GM06990 (cell line): ENCODE measurements at regions not wholly inside any gene's neighbourhood (a gene's known extent, or its start where the extent isn't known, plus 50 kb on each side); places are given as distances from the start of the nearest gene placed in this dataset.

ENCODE experiments used
- DNase-seq: peaks from one replicate; pipeline ENCODE4 v3.0.0-alpha.2; 2011; ENCODE audit not compliant: insufficient read length; ENCODE audit errors: extremely low read depth
- H3K27me3 ChIP-seq: replicated peaks from 2 replicates; pipeline ENCODE4 v1.6.0; 2011; ENCODE audit warnings: low read length; ENCODE audit not compliant: control insufficient read depth, insufficient read depth
- H3K36me3 ChIP-seq: 2 replicates; pipeline ENCODE4 v1.5.1; 2011; ENCODE audit warnings: low read length; ENCODE audit not compliant: control insufficient read depth, insufficient read depth
- H3K4me3 ChIP-seq: replicated peaks from 2 replicates; pipeline ENCODE4 v1.5.1; 2011; ENCODE audit warnings: low read depth, mild to moderate bottlenecking, control low read depth, low read length
- CTCF ChIP-seq: IDR thresholded peaks from 2 replicates; pipeline ENCODE4 v1.5.1; 2011; ENCODE audit warnings: low read length, control low read depth, mild to moderate bottlenecking, inconsistent platforms; ENCODE audit not compliant: insufficient read depth, poor library complexity, severe bottlenecking

GRCh38 chr14:30214461-30215090 lies 286.9 kb upstream of the PRKD1 start:
- no peaks in the 10 kb centered on the region for H3K27me3 ChIP-seq
- peak; percentile 43 for TF ChIP-seq CTCF
- no peak for DNase-seq
- H3K36me3 ChIP-seq = no peaks in the 10 kb centered on the region
- H3K4me3 ChIP-seq = no peak overlapping the region

- DNase-seq = no peak
- H3K27me3 ChIP-seq = no peaks in the 10 kb centered on the region
- no peak overlapping the region for H3K4me3 ChIP-seq
- TF ChIP-seq CTCF = no peak
- no peaks in the 10 kb centered on the region for H3K36me3 ChIP-seq
Observed at GRCh38 chr14:30218907-30219306, 291.3 kb upstream of the PRKD1 start.

- Histone ChIP-seq H3K27me3 (no peaks in the 10 kb centered on the region), H3K4me3 (no peak overlapping the region), H3K36me3 (no peaks in the 10 kb centered on the region)
- TF ChIP-seq CTCF = no peak
- no peak for DNase-seq
Observed at GRCh38 chr14:30221546-30221945, 293.9 kb upstream of the PRKD1 start.

GRCh38 chr14:30223385-30223785 lies 295.7 kb upstream of the PRKD1 start:
- Histone ChIP-seq H3K36me3 (no peaks in the 10 kb centered on the region), H3K27me3 (no peaks in the 10 kb centered on the region), H3K4me3 (no peak overlapping the region)
- no peak for TF ChIP-seq CTCF
- no peak for DNase-seq

GRCh38 chr14:30223966-30224365 lies 296.3 kb upstream of the PRKD1 start:
- Histone ChIP-seq H3K36me3 (no peaks in the 10 kb centered on the region), H3K4me3 (no peak overlapping the region), H3K27me3 (no peaks in the 10 kb centered on the region)
- no peak for DNase-seq
- no peak for TF ChIP-seq CTCF

- H3K36me3 ChIP-seq = no peaks in the 10 kb centered on the region
- H3K27me3 ChIP-seq = no peaks in the 10 kb centered on the region
- no peak for DNase-seq
- H3K4me3 ChIP-seq = no peak overlapping the region
- TF ChIP-seq CTCF = no peak
Observed at GRCh38 chr14:30225176-30225575, 297.5 kb upstream of the PRKD1 start.
